ENCODE measurements at regions not wholly inside any gene's neighbourhood (a gene's known extent, or its start where the extent isn't known, plus 50 kb on each side); places are given as distances from the start of the nearest gene placed in this dataset.

- H3K4me3 ChIP-seq (ENCODE audit: low read depth, low read length): no peak overlapping the region
- no peaks in the 10 kb centered on the region for H3K4me1 ChIP-seq (ENCODE audit: control insufficient read depth, insufficient read depth, low read length)
- peaks cover 19% of the 10 kb centered on the region for H3K9me3 ChIP-seq (ENCODE audit: control insufficient read depth, insufficient read depth, low read depth, low read length)
- H3K36me3 ChIP-seq (ENCODE audit: control insufficient read depth, insufficient read depth, low read length): no peaks in the 10 kb centered on the region
- no peak overlapping the region for H3K9ac ChIP-seq (ENCODE audit: low read length)
- no peak overlapping the region for H3K27ac ChIP-seq (ENCODE audit: low read depth, low read length)
- H3K27me3 ChIP-seq (ENCODE audit: control insufficient read depth, insufficient read depth, low read length): peaks cover 6% of the 10 kb centered on the region; the same call in 1 of the 2 replicates
Measured at GRCh38 chr6:169893624-169894023, 142.2 kb downstream of the ERMARD start.

GRCh38 chr6:169891846-169892245, 140.4 kb downstream of the ERMARD start:
- Histone ChIP-seq H3K9ac (ENCODE audit: low read length) (no peak overlapping the region), H3K36me3 (ENCODE audit: control insufficient read depth, insufficient read depth, low read length) (no peaks in the 10 kb centered on the region), H3K4me1 (ENCODE audit: control insufficient read depth, insufficient read depth, low read length) (no peaks in the 10 kb centered on the region), H3K27ac (ENCODE audit: low read depth, low read length) (no peak overlapping the region), H3K9me3 (ENCODE audit: control insufficient read depth, insufficient read depth, low read depth, low read length) (peaks cover 19% of the 10 kb centered on the region), H3K4me3 (ENCODE audit: low read depth, low read length) (no peak overlapping the region), H3K27me3 (ENCODE audit: control insufficient read depth, insufficient read depth, low read length) (peaks cover 6% of the 10 kb centered on the region; the same call in 1 of the 2 replicates)

GRCh38 chr6:169891421-169891820, 140.0 kb downstream of the ERMARD start:
- no peak overlapping the region for H3K27ac ChIP-seq (ENCODE audit: low read depth, low read length)
- H3K4me3 ChIP-seq (ENCODE audit: low read depth, low read length): no peak overlapping the region
- H3K27me3 ChIP-seq (ENCODE audit: control insufficient read depth, insufficient read depth, low read length): peaks cover 6% of the 10 kb centered on the region; the same call in 1 of the 2 replicates
- H3K4me1 ChIP-seq (ENCODE audit: control insufficient read depth, insufficient read depth, low read length): no peaks in the 10 kb centered on the region
- peaks cover 19% of the 10 kb centered on the region for H3K9me3 ChIP-seq (ENCODE audit: control insufficient read depth, insufficient read depth, low read depth, low read length)
- H3K9ac ChIP-seq (ENCODE audit: low read length): no peak overlapping the region
- H3K36me3 ChIP-seq (ENCODE audit: control insufficient read depth, insufficient read depth, low read length): no peaks in the 10 kb centered on the region

- peaks cover 19% of the 10 kb centered on the region for H3K9me3 ChIP-seq (ENCODE audit: control insufficient read depth, insufficient read depth, low read depth, low read length)
- H3K27me3 ChIP-seq (ENCODE audit: control insufficient read depth, insufficient read depth, low read length): peaks cover 6% of the 10 kb centered on the region; the same call in 1 of the 2 replicates
- no peaks in the 10 kb centered on the region for H3K4me1 ChIP-seq (ENCODE audit: control insufficient read depth, insufficient read depth, low read length)
- no peaks in the 10 kb centered on the region for H3K36me3 ChIP-seq (ENCODE audit: control insufficient read depth, insufficient read depth, low read length)
- no peak overlapping the region for H3K27ac ChIP-seq (ENCODE audit: low read depth, low read length)
- H3K9ac ChIP-seq (ENCODE audit: low read length): no peak overlapping the region
- H3K4me3 ChIP-seq (ENCODE audit: low read depth, low read length): no peak overlapping the region
Measured at GRCh38 chr6:169890901-169891300, 139.5 kb downstream of the ERMARD start.

GRCh38 chr6:169890049-169890448, 138.6 kb downstream of the ERMARD start:
- no peak overlapping the region for H3K9ac ChIP-seq (ENCODE audit: low read length)
- H3K9me3 ChIP-seq (ENCODE audit: control insufficient read depth, insufficient read depth, low read depth, low read length): peaks cover 22% of the 10 kb centered on the region
- no peak overlapping the region for H3K4me3 ChIP-seq (ENCODE audit: low read depth, low read length)
- H3K27me3 ChIP-seq (ENCODE audit: control insufficient read depth, insufficient read depth, low read length): peaks cover 6% of the 10 kb centered on the region; the same call in 1 of the 2 replicates
- no peak overlapping the region for H3K27ac ChIP-seq (ENCODE audit: low read depth, low read length)
- H3K36me3 ChIP-seq (ENCODE audit: control insufficient read depth, insufficient read depth, low read length): no peaks in the 10 kb centered on the region
- no peaks in the 10 kb centered on the region for H3K4me1 ChIP-seq (ENCODE audit: control insufficient read depth, insufficient read depth, low read length)

- H3K4me3 ChIP-seq (ENCODE audit: low read depth, low read length): no peak overlapping the region
- H3K27ac ChIP-seq (ENCODE audit: low read depth, low read length): no peak overlapping the region
- H3K4me1 ChIP-seq (ENCODE audit: control insufficient read depth, insufficient read depth, low read length): no peaks in the 10 kb centered on the region
- H3K9ac ChIP-seq (ENCODE audit: low read length): no peak overlapping the region
- H3K27me3 ChIP-seq (ENCODE audit: control insufficient read depth, insufficient read depth, low read length): peaks cover 6% of the 10 kb centered on the region; the same call in 1 of the 2 replicates
- H3K36me3 ChIP-seq (ENCODE audit: control insufficient read depth, insufficient read depth, low read length): no peaks in the 10 kb centered on the region
- peaks cover 23% of the 10 kb centered on the region for H3K9me3 ChIP-seq (ENCODE audit: control insufficient read depth, insufficient read depth, low read depth, low read length)
Measured at GRCh38 chr6:169887529-169888140, 136.2 kb downstream of the ERMARD start.

- H3K9me3 ChIP-seq (ENCODE audit: control insufficient read depth, insufficient read depth, low read depth, low read length): peaks cover 14% of the 10 kb centered on the region
- H3K9ac ChIP-seq (ENCODE audit: low read length): no peak overlapping the region
- no peaks in the 10 kb centered on the region for H3K4me1 ChIP-seq (ENCODE audit: control insufficient read depth, insufficient read depth, low read length)
- peaks cover 3% of the 10 kb centered on the region; the same call in 1 of the 2 replicates for H3K27me3 ChIP-seq (ENCODE audit: control insufficient read depth, insufficient read depth, low read length)
- no peak overlapping the region for H3K4me3 ChIP-seq (ENCODE audit: low read depth, low read length)
- H3K36me3 ChIP-seq (ENCODE audit: control insufficient read depth, insufficient read depth, low read length): no peaks in the 10 kb centered on the region
- H3K27ac ChIP-seq (ENCODE audit: low read depth, low read length): no peak overlapping the region
Measured at GRCh38 chr6:169886631-169887227, 135.3 kb downstream of the ERMARD start.

- H3K36me3 ChIP-seq (ENCODE audit: control insufficient read depth, insufficient read depth, low read length): no peaks in the 10 kb centered on the region
- H3K9me3 ChIP-seq (ENCODE audit: control insufficient read depth, insufficient read depth, low read depth, low read length): peaks cover 5% of the 10 kb centered on the region; the same call in 1 of the 2 replicates
- no peaks in the 10 kb centered on the region; the same call in 1 of the 2 replicates for H3K27me3 ChIP-seq (ENCODE audit: control insufficient read depth, insufficient read depth, low read length)
- H3K4me3 ChIP-seq (ENCODE audit: low read depth, low read length): no peak overlapping the region
- H3K4me1 ChIP-seq (ENCODE audit: control insufficient read depth, insufficient read depth, low read length): no peaks in the 10 kb centered on the region
- H3K9ac ChIP-seq (ENCODE audit: low read length): no peak overlapping the region
- no peak overlapping the region for H3K27ac ChIP-seq (ENCODE audit: low read depth, low read length)
Measured at GRCh38 chr6:169885831-169886230, 134.4 kb downstream of the ERMARD start.

- Histone ChIP-seq H3K9me3 (ENCODE audit: control insufficient read depth, insufficient read depth, low read depth, low read length) (peaks cover 4% of the 10 kb centered on the region; the same call in 1 of the 2 replicates), H3K36me3 (ENCODE audit: control insufficient read depth, insufficient read depth, low read length) (no peaks in the 10 kb centered on the region), H3K4me1 (ENCODE audit: control insufficient read depth, insufficient read depth, low read length) (no peaks in the 10 kb centered on the region), H3K4me3 (ENCODE audit: low read depth, low read length) (no peak overlapping the region), H3K9ac (ENCODE audit: low read length) (no peak overlapping the region), H3K27ac (ENCODE audit: low read depth, low read length) (no peak overlapping the region), H3K27me3 (ENCODE audit: control insufficient read depth, insufficient read depth, low read length) (no peaks in the 10 kb centered on the region; the same call in 1 of the 2 replicates)
Measured at GRCh38 chr6:169885131-169885530, 133.7 kb downstream of the ERMARD start.

GRCh38 chr6:169884158-169884557, 132.7 kb downstream of the ERMARD start:
- no peaks in the 10 kb centered on the region for H3K27me3 ChIP-seq (ENCODE audit: control insufficient read depth, insufficient read depth, low read length)
- H3K4me3 ChIP-seq (ENCODE audit: low read depth, low read length): no peak overlapping the region
- H3K9ac ChIP-seq (ENCODE audit: low read length): no peak overlapping the region

GRCh38 chr6:169883316-169883715, 131.9 kb downstream of the ERMARD start:
- Histone ChIP-seq H3K27me3 (ENCODE audit: control insufficient read depth, insufficient read depth, low read length) (no peaks in the 10 kb centered on the region), H3K27ac (ENCODE audit: low read depth, low read length) (no peak overlapping the region), H3K9ac (ENCODE audit: low read length) (no peak overlapping the region), H3K36me3 (ENCODE audit: control insufficient read depth, insufficient read depth, low read length) (no peaks in the 10 kb centered on the region), H3K4me3 (ENCODE audit: low read depth, low read length) (no peak overlapping the region), H3K4me1 (ENCODE audit: control insufficient read depth, insufficient read depth, low read length) (no peaks in the 10 kb centered on the region), H3K9me3 (ENCODE audit: control insufficient read depth, insufficient read depth, low read depth, low read length) (peaks cover 4% of the 10 kb centered on the region; the same call in 1 of the 2 replicates)

More at GRCh38 chr6:169884158-169884557, 132.7 kb downstream of the ERMARD start:
- H3K36me3 ChIP-seq (ENCODE audit: control insufficient read depth, insufficient read depth, low read length): no peaks in the 10 kb centered on the region
- no peak overlapping the region for H3K27ac ChIP-seq (ENCODE audit: low read depth, low read length)
- H3K9me3 ChIP-seq (ENCODE audit: control insufficient read depth, insufficient read depth, low read depth, low read length): peaks cover 4% of the 10 kb centered on the region; the same call in 1 of the 2 replicates
- H3K4me1 ChIP-seq (ENCODE audit: control insufficient read depth, insufficient read depth, low read length): no peaks in the 10 kb centered on the region
